NCI-H460 (cell line): ENCODE measurements at regions not wholly inside any gene's neighbourhood (a gene's known extent, or its start where the extent isn't known, plus 50 kb on each side); places are given as distances from the start of the nearest gene placed in this dataset.
A peak's percentile ranks its signal among the peaks of the same experiment; 100 is the strongest.

ENCODE experiments used
- DNase-seq: peaks from one replicate; pipeline ENCODE4 v3.0.0-alpha.2; 2016; ENCODE audit warnings: low read depth; ENCODE audit errors: extremely low read depth

- no peak for DNase-seq
Observed at GRCh38 chr13:97133554-97133953, 88.6 kb upstream of the MBNL2 start.

- DNase-seq: no peak
Observed at GRCh38 chr13:97133955-97134354, 88.2 kb upstream of the MBNL2 start.

- DNase-seq: no peak
Observed at GRCh38 chr13:97134364-97135095, 87.6 kb upstream of the MBNL2 start.

- no peak for DNase-seq
Observed at GRCh38 chr13:97135883-97136282, 86.2 kb upstream of the MBNL2 start.

GRCh38 chr13:97136418-97136817, 85.7 kb upstream of the MBNL2 start:
- no peak for DNase-seq

- no peak for DNase-seq
Observed at GRCh38 chr13:97139691-97140090, 82.4 kb upstream of the MBNL2 start.

GRCh38 chr13:97140131-97140530, 82.0 kb upstream of the MBNL2 start:
- DNase-seq: no peak

- DNase-seq: no peak
Observed at GRCh38 chr13:97140611-97141010, 81.5 kb upstream of the MBNL2 start.

GRCh38 chr13:97141097-97141496, 81.0 kb upstream of the MBNL2 start:
- DNase-seq: no peak

GRCh38 chr13:97141564-97142005, 80.5 kb upstream of the MBNL2 start:
- DNase-seq: peak; percentile 80

GRCh38 chr13:97142452-97142851, 79.7 kb upstream of the MBNL2 start:
- DNase-seq: peak; percentile 36

- DNase-seq: no peak
Observed at GRCh38 chr13:97145057-97145456, 77.1 kb upstream of the MBNL2 start.

- no peak for DNase-seq
Observed at GRCh38 chr13:97148894-97149293, 73.2 kb upstream of the MBNL2 start.

- DNase-seq: no peak
Observed at GRCh38 chr13:97160421-97160820, 61.7 kb upstream of the MBNL2 start.

GRCh38 chr13:97161582-97162231, 60.4 kb upstream of the MBNL2 start:
- no peak for DNase-seq

GRCh38 chr13:97165502-97166425, 56.4 kb upstream of the MBNL2 start:
- no peak for DNase-seq

GRCh38 chr13:97171136-97171535, 51.0 kb upstream of the MBNL2 start:
- no peak for DNase-seq
